Activated B cell treated with CpG ODN at 0.5 μM for 24 hours (primary cell): ENCODE measurements at regions not wholly inside any gene's neighbourhood (a gene's known extent, or its start where the extent isn't known, plus 50 kb on each side); places are given as distances from the start of the nearest gene placed in this dataset.

ENCODE experiments used
- ATAC-seq: fragments of 200-7000 bp; cut with Tn5 transposase; one replicate; pipeline ENCODE4 v1.10.0; 2021; ENCODE audit warnings: low read depth, mild to moderate bottlenecking, moderate library complexity
- CTCF ChIA-PET: fragments of 350-600 bp; sonication (Branson Sonifier 250); formaldehyde crosslinking; loops from one replicate; lab custom pipeline; 2021; ENCODE audit warnings: antibody characterized with exemption; lab: Charles Lee
- POLR2A ChIA-PET: fragments of 350-600 bp; sonication (Branson Sonifier 250); formaldehyde crosslinking; loops from one replicate; lab custom pipeline; 2021; ENCODE audit warnings: antibody characterized with exemption; lab: Charles Lee
- DNase-seq: peaks from one replicate; pipeline ENCODE4 v3.0.0; 2022
- H3K27ac Mint-ChIP-seq: one replicate; pipeline ENCODE4 v1.8.0; 2020; ENCODE audit warnings: mixed read lengths
- H3K27me3 Mint-ChIP-seq: one replicate; pipeline ENCODE4 v1.8.0; 2021; ENCODE audit warnings: mixed read lengths
- H3K36me3 Mint-ChIP-seq: one replicate; pipeline ENCODE4 v1.8.0; 2021; ENCODE audit warnings: low read depth, mixed read lengths
- H3K4me1 Mint-ChIP-seq: one replicate; pipeline ENCODE4 v1.8.0; 2021; ENCODE audit warnings: mixed read lengths
- H3K4me3 Mint-ChIP-seq: one replicate; pipeline ENCODE4 v1.8.0; 2020; ENCODE audit warnings: mild to moderate bottlenecking, mixed read lengths
- H3K9me3 Mint-ChIP-seq: one replicate; pipeline ENCODE4 v1.8.0; 2020; ENCODE audit warnings: mixed read lengths
- CTCF ChIP-seq: fragments of 200-600 bp; IDR thresholded peaks from one replicate; pipeline ENCODE4 v1.8.0; 2022; ENCODE audit warnings: antibody characterized with exemption, mild to moderate bottlenecking
- intact Hi-C: fragments of 100-400 bp; cut with micrococcal nuclease; formaldehyde crosslinking; loops from one replicate; pipeline ENCODE4 v1.15.1; 2024

DNA sequence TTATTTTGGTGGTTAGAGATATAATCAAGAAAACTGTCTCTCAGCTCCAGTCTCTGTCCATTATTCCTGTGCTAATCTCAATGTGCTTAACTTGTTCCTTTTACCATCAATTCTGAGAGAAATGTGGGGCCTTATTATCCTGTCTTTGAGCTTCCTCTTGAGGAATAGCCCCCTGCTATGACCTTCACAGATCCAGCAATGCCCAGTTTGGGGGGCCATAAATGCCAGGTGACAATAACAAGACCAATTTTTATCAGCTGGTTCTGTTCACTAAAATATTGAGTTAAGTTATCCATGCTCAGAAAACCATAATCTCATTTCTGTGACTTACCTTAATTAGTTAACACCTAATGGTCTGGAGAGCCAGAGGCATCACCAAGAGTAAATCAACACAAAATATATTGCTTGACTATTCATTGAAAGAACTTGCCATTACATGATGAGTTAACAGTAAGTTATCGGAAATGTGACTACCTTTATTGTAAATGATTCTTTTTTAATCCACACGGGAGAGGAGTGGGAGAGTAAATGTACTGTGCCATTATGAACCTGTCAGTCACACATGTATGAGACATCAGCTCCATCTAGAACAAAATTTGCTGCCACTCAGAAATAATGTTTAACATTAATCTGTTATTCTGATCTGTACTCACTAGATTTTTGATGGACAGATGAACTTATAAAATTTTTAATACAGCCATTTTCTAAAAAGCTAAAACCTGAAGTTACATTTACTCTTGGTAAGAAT, 149.7 kb downstream of the ID4 start:
- no peak for TF ChIP-seq CTCF
- ATAC-seq (no peak), DNase-seq (no peak)
- intact Hi-C loops = no loop called here
- Mint-ChIP-seq H3K4me1 (no peaks in the 10 kb centered on the region), H3K36me3 (no peaks in the 10 kb centered on the region), H3K27me3 (no peaks in the 10 kb centered on the region), H3K9me3 (no peaks in the 10 kb centered on the region), H3K27ac (no peak overlapping the region), H3K4me3 (no peak overlapping the region)
- ChIA-PET POLR2A (no interaction called here), CTCF (no interaction called here)

- ATAC-seq (no peak), DNase-seq (no peak)
- H3K4me1 Mint-ChIP-seq = no peaks in the 10 kb centered on the region
- H3K27ac Mint-ChIP-seq = no peak overlapping the region
- no peak overlapping the region for H3K4me3 Mint-ChIP-seq
- CTCF ChIA-PET = no interaction called here
- no peaks in the 10 kb centered on the region for H3K36me3 Mint-ChIP-seq
- H3K9me3 Mint-ChIP-seq = no peaks in the 10 kb centered on the region
- intact Hi-C loops = no loop called here
- POLR2A ChIA-PET = no interaction called here
- no peak for TF ChIP-seq CTCF
- H3K27me3 Mint-ChIP-seq = no peaks in the 10 kb centered on the region
These were observed 151.4 kb downstream of the ID4 start for GRCh38 chr6:19988555-19988954.

DNA sequence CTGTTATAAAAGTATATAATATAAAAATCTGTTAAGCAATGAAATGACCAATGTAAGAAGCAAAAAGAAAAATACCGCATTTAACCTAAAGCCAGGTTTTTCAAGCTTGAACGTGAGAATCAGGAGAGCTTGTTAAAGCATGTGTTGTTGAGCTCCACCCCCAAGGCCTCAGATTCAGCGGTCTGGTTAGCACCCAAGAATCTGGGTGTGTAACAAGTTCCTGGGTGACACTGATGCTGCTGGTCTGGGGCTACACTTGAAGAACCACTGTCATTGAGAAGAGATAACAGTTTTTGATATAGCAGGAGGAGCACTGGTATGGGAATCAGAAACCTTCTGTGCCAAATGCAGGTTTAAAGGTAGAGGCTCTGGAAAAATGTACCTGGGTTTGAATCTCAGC, 154.0 kb downstream of the ID4 start:
- Mint-ChIP-seq H3K36me3 (no peaks in the 10 kb centered on the region), H3K4me3 (no peak overlapping the region), H3K4me1 (no peaks in the 10 kb centered on the region), H3K9me3 (no peaks in the 10 kb centered on the region), H3K27ac (no peak overlapping the region), H3K27me3 (no peaks in the 10 kb centered on the region)
- intact Hi-C loops = no loop called here
- POLR2A ChIA-PET = no interaction called here
- ATAC-seq (no peak), DNase-seq (no peak)
- CTCF ChIA-PET = no interaction called here
- TF ChIP-seq CTCF = no peak

- ChIA-PET POLR2A (no interaction called here), CTCF (no interaction called here)
- no peaks in the 10 kb centered on the region for H3K4me1 Mint-ChIP-seq
- TF ChIP-seq CTCF = no peak
- intact Hi-C loops = no loop called here
- no peaks in the 10 kb centered on the region for H3K27me3 Mint-ChIP-seq
- H3K4me3 Mint-ChIP-seq = no peak overlapping the region
- ATAC-seq = no peak
- DNase-seq = no peak
- H3K36me3 Mint-ChIP-seq = no peaks in the 10 kb centered on the region
- H3K27ac Mint-ChIP-seq = no peak overlapping the region
- peaks cover 5% of the 10 kb centered on the region for H3K9me3 Mint-ChIP-seq
These were observed 157.7 kb downstream of the ID4 start for GRCh38 chr6:19994909-19995308.

DNA sequence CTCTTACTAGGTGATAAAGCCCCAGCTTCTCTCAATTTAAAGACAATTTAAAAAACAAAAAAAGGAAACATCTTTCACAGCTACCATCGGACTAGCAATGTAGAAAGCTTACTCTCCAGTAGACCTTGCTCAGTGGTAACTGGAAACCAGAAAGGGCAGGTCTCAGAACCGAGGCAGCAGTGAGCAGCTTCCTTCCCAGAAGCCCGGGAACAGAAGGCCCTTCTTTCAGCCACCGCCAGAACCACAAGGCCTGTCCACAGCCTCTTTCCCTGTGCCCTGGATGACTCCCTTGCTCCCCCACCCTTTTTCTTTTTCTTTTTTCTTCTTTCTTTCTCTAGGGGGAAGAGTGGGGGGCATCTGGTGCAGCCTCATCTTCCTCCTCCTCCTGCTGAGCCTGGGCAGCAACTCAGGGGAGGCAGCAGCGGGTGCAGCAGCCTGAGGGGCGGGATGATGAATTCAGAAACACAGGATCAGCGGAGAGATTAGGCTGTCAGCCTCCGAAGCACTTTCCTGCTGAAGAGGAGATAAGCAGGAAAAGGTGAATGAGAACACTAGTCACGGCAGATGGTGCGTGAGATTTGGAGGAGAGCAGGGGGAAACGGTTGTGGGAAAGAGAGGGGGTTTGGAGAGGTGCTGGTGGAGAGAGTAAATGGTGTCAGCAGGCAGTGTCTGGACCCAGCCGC, 158.5 kb downstream of the ID4 start:
- no peaks in the 10 kb centered on the region for H3K4me1 Mint-ChIP-seq
- ChIA-PET CTCF (no interaction called here), POLR2A (no interaction called here)
- no peaks in the 10 kb centered on the region for H3K36me3 Mint-ChIP-seq
- H3K4me3 Mint-ChIP-seq = no peak overlapping the region
- intact Hi-C loops = no loop called here
- TF ChIP-seq CTCF = no peak
- ATAC-seq (no peak), DNase-seq (no peak)
- H3K27me3 Mint-ChIP-seq = no peaks in the 10 kb centered on the region
- peaks cover 6% of the 10 kb centered on the region for H3K9me3 Mint-ChIP-seq
- no peak overlapping the region for H3K27ac Mint-ChIP-seq
